ENCODE measurements at regions not wholly inside any gene's neighbourhood (a gene's known extent, or its start where the extent isn't known, plus 50 kb on each side); places are given as distances from the start of the nearest gene placed in this dataset.

GRCh38 chr16:80202831-80203413, 337.9 kb upstream of the DYNLRB2 start:
- TF ChIP-seq EZH2 (IDR thresholded peaks at IDR 0.05; ENCODE audit: borderline replicate concordance, low read length), result no peak
- TF ChIP-seq CTCF (conservative IDR thresholded peaks at IDR 0.05 in 1 of 2, IDR thresholded peaks at IDR 0.05 in 1 of 2; ENCODE audit: extremely low read depth in 1 of 2, insufficient read depth in 1 of 2, low read depth in 1 of 2, low read length in 2 of 2), result no peak
